ENCODE measurements at regions not wholly inside any gene's neighbourhood (a gene's known extent, or its start where the extent isn't known, plus 50 kb on each side); places are given as distances from the start of the nearest gene placed in this dataset.

GRCh38 chr1:232722626-232723025, 82.6 kb upstream of the MAP10 start:
- TF ChIP-seq, protein P1, sequence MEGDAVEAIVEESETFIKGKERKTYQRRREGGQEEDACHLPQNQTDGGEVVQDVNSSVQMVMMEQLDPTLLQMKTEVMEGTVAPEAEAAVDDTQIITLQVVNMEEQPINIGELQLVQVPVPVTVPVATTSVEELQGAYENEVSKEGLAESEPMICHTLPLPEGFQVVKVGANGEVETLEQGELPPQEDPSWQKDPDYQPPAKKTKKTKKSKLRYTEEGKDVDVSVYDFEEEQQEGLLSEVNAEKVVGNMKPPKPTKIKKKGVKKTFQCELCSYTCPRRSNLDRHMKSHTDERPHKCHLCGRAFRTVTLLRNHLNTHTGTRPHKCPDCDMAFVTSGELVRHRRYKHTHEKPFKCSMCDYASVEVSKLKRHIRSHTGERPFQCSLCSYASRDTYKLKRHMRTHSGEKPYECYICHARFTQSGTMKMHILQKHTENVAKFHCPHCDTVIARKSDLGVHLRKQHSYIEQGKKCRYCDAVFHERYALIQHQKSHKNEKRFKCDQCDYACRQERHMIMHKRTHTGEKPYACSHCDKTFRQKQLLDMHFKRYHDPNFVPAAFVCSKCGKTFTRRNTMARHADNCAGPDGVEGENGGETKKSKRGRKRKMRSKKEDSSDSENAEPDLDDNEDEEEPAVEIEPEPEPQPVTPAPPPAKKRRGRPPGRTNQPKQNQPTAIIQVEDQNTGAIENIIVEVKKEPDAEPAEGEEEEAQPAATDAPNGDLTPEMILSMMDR (conservative IDR thresholded peaks at IDR 0.05 in 1 of 2, IDR thresholded peaks at IDR 0.05 in 1 of 2; ENCODE audit: low read depth in 1 of 2, low read length in 2 of 2), result no peak
- TF ChIP-seq EZH2 (IDR thresholded peaks at IDR 0.05; ENCODE audit: low read length, missing control alignments), result no peak
- Histone ChIP-seq H3K27me3 (ENCODE audit: control insufficient read depth, insufficient read depth, low read length) (no peaks in the 10 kb centered on the region), H3K27ac (ENCODE audit: insufficient read depth, low read length) (no peak overlapping the region), H4K20me1 (ENCODE audit: control insufficient read depth, extremely low read depth, insufficient read depth, low read length) (no peaks in the 10 kb centered on the region), H3K36me3 (ENCODE audit: control insufficient read depth, insufficient read depth, low read length) (no peaks in the 10 kb centered on the region), H3K79me2 (ENCODE audit: control insufficient read depth, insufficient read depth, low read length) (no peaks in the 10 kb centered on the region), H3K9me3 (ENCODE audit: control insufficient read depth, insufficient read depth, low read depth, low read length) (no peaks in the 10 kb centered on the region), H3K4me2 (ENCODE audit: extremely low read depth, insufficient read depth, low read length) (no peak overlapping the region), H3K9ac (ENCODE audit: insufficient read depth, low read length) (no peak overlapping the region), H3K4me1 (ENCODE audit: control insufficient read depth, extremely low read depth, insufficient read depth, low read length) (no peaks in the 10 kb centered on the region), H2AFZ (ENCODE audit: low read length) (no peak overlapping the region), H3K4me3 (replicated peaks in 1 of 4; ENCODE audit: control extremely low read depth in 1 of 4, insufficient read depth in 1 of 4, low read depth in 3 of 4, low read length in 4 of 4) (no peak overlapping the region)
- DNase-seq (ENCODE audit: low read depth in 2 of 2), result peak; percentile 18 to 57

DNA sequence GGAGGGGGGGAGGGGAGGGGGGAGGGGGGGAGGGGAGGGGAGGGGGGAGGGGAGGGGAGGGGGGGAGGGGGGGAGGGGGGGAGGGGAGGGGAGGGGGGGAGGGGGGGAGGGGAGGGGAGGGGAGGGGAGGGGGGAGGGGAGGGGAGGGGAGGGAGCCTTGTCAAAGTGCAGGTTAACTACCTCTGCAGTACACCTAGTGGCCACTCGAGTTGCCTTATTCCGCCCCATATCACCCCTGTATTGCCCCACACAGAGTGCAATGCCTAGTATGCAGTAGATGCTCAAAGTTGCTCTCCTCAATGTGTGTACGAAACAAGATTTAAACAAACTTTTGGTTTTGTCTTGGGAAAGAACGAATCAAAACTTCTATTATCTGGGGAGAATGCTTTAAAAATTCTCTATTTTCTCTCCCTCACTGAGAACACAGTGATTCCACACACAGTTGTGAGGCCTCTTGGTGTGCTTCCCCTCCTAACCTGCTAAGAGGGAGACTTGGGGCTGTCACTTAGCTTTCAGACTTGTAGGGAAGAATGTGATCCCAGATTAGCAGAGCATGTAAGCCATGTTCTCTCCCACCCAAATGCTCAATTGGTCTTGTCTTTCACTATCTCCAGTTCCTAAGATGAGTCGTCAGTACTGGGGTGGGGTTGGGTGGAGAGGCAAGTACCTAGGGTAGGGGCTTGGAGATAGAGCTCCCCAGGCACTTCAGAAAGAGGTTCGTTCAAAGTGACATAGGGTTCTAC, 79.7 kb upstream of the MAP10 start:
- no peak overlapping the region for H3K4me3 ChIP-seq (replicated peaks in 1 of 4; ENCODE audit: control extremely low read depth in 1 of 4, insufficient read depth in 1 of 4, low read depth in 3 of 4, low read length in 4 of 4)
- no peaks in the 10 kb centered on the region for H4K20me1 ChIP-seq (ENCODE audit: control insufficient read depth, extremely low read depth, insufficient read depth, low read length)
- no peak overlapping the region for H2AFZ ChIP-seq (ENCODE audit: low read length)
- H3K9me3 ChIP-seq (ENCODE audit: control insufficient read depth, insufficient read depth, low read depth, low read length), result no peaks in the 10 kb centered on the region
- no peak overlapping the region for H3K4me2 ChIP-seq (ENCODE audit: extremely low read depth, insufficient read depth, low read length)
- H3K4me1 ChIP-seq (ENCODE audit: control insufficient read depth, extremely low read depth, insufficient read depth, low read length), result no peaks in the 10 kb centered on the region
- H3K9ac ChIP-seq (ENCODE audit: insufficient read depth, low read length), result no peak overlapping the region
- no peaks in the 10 kb centered on the region for H3K36me3 ChIP-seq (ENCODE audit: control insufficient read depth, insufficient read depth, low read length)
- no peak overlapping the region for H3K27ac ChIP-seq (ENCODE audit: insufficient read depth, low read length)
- TF ChIP-seq, protein P1 (conservative IDR thresholded peaks at IDR 0.05 in 1 of 2, IDR thresholded peaks at IDR 0.05 in 1 of 2; ENCODE audit: low read depth in 1 of 2, low read length in 2 of 2), result no peak
- TF ChIP-seq EZH2 (IDR thresholded peaks at IDR 0.05; ENCODE audit: low read length, missing control alignments), result no peak
- no peaks in the 10 kb centered on the region for H3K79me2 ChIP-seq (ENCODE audit: control insufficient read depth, insufficient read depth, low read length)
- DNase-seq (ENCODE audit: low read depth in 2 of 2), result no peak
- H3K27me3 ChIP-seq (ENCODE audit: control insufficient read depth, insufficient read depth, low read length), result no peaks in the 10 kb centered on the region

DNA sequence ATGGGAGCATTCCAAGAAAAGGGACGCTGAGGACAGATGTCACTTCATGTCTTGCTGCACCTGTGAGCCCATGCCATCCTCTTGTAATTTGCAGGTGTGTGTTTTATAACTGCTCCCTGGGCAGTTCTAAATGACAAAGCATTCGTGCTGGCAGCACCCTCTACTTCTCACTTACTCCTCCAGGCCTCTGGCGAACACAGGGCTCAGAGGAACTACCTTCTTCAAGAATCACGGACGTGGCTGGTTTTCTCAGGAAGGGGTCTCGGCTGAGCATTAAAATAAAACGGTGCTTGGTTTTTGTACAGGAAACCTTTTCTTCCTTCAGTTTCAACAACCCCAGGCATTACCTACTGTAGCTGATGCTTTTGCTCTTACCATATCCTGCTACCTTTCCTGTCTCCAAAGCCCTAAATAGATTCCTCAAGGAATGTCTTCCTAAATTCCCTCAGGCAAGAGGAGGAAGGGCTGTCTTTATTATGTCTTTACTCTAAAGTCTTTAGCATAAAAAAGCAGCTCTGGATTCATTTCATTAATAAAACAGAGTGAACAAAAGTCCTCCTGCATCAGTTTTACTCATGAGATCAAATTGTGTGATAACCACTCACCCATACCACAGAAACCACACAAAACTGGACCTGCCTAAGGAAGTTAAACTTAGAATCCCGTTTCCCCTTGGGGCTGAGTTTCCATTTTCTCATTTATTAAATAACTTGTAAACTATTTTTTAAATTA, 79.0 kb upstream of the MAP10 start:
- no peak overlapping the region for H3K4me2 ChIP-seq (ENCODE audit: extremely low read depth, insufficient read depth, low read length)

More for the DNA sequence above, 79.0 kb upstream of the MAP10 start:
- Histone ChIP-seq H4K20me1 (ENCODE audit: control insufficient read depth, extremely low read depth, insufficient read depth, low read length) (no peaks in the 10 kb centered on the region), H3K36me3 (ENCODE audit: control insufficient read depth, insufficient read depth, low read length) (no peaks in the 10 kb centered on the region), H3K4me1 (ENCODE audit: control insufficient read depth, extremely low read depth, insufficient read depth, low read length) (no peaks in the 10 kb centered on the region), H3K9ac (ENCODE audit: insufficient read depth, low read length) (no peak overlapping the region), H3K4me3 (replicated peaks in 1 of 4; ENCODE audit: control extremely low read depth in 1 of 4, insufficient read depth in 1 of 4, low read depth in 3 of 4, low read length in 4 of 4) (no peak overlapping the region), H3K9me3 (ENCODE audit: control insufficient read depth, insufficient read depth, low read depth, low read length) (no peaks in the 10 kb centered on the region), H3K27ac (ENCODE audit: insufficient read depth, low read length) (no peak overlapping the region), H3K79me2 (ENCODE audit: control insufficient read depth, insufficient read depth, low read length) (no peaks in the 10 kb centered on the region), H2AFZ (ENCODE audit: low read length) (no peak overlapping the region), H3K27me3 (ENCODE audit: control insufficient read depth, insufficient read depth, low read length) (no peaks in the 10 kb centered on the region)
- peak in 1 of 2 donors; percentile 92 for DNase-seq (ENCODE audit: low read depth in 2 of 2)
- TF ChIP-seq EZH2 (IDR thresholded peaks at IDR 0.05; ENCODE audit: low read length, missing control alignments), result no peak
- TF ChIP-seq, protein P1 (conservative IDR thresholded peaks at IDR 0.05 in 1 of 2, IDR thresholded peaks at IDR 0.05 in 1 of 2; ENCODE audit: low read depth in 1 of 2, low read length in 2 of 2), result no peak

Data from fibroblast of lung (primary cell).